ENCODE measurements at regions not wholly inside any gene's neighbourhood (a gene's known extent, or its start where the extent isn't known, plus 50 kb on each side); places are given as distances from the start of the nearest gene placed in this dataset.
"Not testable (repeated sequence)": the region's sequence is repeated elsewhere in the genome, so short reads cannot be mapped to it uniquely, and the experiment has no call there.

DNA sequence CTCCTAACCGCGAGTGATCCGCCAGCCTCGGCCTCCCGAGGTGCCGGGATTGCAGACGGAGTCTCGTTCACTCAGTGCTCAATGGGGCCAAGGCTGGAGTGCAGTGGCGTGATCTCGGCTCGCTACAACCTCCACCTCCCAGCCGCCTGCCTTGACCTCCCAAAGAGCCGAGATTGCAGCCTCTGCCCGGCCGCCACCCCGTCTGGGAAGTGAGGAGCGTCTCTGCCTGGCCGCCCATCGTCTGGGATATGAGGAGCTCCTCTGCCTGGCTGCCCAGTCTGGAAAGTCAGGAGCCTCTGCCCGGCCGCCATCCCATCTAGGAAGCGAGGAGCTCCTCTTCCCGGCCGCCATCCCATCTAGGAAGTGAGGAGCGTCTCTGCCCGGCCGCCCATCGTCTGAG, 58.8 kb upstream of the ANKRD30BL start:
- DNase-seq (ENCODE audit: low read depth, low spot score): not testable (repeated sequence)

DNA sequence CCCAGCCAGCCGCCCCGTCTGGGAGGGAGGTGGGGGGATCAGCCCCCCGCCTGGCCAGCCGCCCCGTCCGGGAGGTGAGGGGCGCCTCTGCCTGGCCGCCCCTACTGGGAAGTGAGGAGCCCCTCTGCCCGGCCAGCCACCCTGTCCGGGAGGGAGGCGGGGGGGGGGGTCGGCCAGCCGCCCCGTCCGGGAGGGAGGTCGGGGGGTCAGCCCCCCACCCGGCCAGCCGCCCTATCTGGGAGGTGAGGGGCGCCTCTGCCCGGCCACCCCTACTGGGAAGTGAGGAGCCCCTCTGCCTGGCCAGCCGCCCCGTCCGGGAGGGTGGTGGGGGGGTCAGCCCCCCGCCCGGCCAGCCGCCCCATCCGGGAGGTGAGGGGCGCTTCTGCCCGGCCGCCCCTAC, 60.1 kb upstream of the ANKRD30BL start:
- not testable (repeated sequence) for DNase-seq (ENCODE audit: low read depth, low spot score)

DNA sequence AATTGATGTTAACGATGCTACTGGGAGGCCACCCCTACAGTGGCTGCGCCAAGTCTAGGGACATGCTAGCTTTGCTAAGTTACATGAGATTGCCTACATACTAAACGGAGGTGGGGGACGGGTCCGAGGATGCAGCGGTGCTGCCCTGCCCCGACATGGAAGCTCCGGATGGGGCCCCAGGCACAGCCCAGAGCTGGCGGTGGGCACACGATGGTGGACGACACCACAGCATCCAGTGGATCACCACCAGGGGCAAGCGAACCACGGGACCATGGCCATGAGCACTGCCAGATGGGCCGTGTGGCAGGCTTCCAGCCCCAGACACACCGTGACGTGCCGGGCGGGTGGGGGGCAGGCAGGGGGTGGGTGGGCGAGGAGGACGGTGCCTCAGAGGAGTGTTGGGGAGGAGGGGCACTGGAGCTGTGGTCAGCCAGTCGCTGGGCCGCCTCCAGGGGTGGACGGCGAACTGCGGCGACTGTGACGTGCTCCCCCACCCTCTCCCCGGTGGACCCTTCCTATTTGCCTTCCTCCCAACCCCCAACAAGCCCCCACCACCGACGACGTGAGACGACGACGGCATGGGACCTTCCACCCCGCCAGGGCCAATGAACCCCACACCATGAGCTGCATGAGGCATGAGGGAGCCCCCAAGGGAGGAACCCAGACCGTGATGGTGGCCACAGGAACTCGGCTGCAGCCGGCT, 90.6 kb upstream of the ANKRD30BL start:
- no peak for DNase-seq (ENCODE audit: low read depth, low spot score)

DNA sequence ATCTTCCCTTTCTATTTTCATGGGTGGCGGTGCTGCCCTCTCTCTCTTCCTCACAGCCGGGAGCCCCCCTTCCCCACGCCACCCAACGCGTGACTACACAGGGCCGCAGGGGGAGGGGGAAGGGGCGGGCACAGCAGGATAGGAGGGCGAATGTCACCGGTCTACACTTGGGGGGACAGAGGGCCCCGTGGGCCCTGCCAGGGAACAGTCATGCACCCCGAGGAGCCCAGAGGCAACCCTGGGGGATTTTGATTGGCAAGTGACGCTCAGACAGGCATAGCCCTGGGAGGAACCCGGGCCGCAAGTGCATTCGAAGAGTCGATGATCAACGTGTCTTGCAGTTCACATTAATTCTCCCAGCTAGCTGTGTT, 91.1 kb upstream of the ANKRD30BL start:
- DNase-seq (ENCODE audit: low read depth, low spot score): no peak

DNA sequence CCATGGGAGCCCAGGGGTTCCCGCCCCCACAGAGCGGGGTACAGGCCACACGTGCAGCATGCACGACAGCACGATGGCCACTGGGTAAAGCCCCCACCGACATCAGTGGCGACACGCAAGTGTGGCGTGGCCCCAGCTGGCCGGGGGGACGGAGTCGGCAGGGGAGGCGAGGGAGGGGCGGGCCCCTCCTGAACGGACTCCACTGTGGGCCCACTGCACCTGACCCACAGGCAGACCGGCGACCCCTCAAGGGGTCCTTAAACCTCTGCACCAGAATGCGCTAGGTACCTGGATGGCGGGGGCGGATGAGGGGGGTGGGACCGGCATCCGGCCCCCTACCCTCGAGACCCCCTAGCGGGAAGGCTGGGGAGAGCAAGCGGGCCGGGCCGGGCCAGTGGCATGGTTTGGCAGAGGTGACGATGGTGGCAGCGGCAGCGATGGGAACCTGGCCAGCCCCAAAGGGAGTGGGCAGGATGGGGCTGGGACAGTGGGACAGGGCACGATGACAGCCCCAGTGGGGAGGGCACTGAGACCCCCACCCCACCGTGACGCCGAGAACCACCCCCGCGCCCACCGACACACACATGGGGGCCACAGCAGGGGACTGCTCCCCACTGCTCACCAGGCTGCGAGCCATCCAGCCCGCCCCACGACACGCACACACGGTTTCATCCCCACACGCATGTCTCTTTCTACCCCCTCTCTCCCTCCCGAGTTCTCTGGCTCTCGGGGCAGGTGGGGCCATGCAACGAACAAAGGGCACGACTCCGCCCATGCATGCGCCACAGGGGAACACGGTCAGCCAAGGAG, 91.9 kb upstream of the ANKRD30BL start:
- no peak for DNase-seq (ENCODE audit: low read depth, low spot score)

DNA sequence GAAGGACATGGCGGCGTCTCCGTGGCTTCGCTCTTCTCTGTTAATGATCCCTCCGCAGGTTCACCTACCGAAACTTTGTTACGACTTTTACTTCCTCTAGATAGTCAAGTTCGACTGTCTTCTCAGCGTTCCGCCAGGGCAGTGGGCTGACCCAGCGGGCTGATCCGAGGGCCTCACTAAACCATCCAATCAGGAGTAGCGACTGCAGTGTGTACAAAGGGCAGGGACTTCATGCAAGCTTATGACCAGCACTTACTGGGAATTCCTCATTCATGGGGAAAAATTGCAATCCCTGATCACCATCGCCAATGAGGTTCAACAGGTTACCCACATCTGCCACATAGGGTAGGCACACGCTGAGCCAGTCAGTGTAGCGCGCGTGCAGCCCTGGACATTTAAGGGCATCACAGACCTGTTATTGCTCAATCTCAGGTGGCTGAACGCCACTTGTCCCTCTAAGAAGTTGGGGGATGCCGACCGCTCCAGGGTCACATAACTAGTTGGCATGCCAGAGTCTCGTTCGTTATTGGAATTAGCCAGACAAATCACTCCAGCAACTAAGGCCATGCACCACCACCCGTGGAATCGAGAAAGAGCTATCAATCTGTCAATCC, 92.7 kb upstream of the ANKRD30BL start:
- DNase-seq (ENCODE audit: low read depth, low spot score): not testable (repeated sequence)

DNA sequence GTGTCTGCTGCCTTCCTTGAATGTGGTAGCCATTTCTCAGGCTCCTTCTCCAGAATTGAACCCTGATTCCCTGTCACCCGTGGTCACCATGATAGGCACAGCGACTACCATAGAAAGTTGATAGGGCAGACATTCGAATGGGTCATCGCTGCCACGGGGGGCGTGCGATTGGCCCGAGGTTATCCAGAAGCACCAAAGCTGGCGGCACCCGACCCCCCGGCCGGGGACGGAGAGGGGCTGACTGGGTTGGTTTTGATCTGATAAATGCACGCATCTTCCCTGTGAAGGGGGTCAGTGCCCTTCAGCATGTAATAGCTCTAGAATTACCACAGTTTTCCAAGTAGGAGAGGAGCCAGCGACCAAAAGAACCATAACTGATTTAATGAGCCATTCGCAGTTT, 94.0 kb upstream of the ANKRD30BL start:
- no peak for DNase-seq (ENCODE audit: low read depth, low spot score)

DNA sequence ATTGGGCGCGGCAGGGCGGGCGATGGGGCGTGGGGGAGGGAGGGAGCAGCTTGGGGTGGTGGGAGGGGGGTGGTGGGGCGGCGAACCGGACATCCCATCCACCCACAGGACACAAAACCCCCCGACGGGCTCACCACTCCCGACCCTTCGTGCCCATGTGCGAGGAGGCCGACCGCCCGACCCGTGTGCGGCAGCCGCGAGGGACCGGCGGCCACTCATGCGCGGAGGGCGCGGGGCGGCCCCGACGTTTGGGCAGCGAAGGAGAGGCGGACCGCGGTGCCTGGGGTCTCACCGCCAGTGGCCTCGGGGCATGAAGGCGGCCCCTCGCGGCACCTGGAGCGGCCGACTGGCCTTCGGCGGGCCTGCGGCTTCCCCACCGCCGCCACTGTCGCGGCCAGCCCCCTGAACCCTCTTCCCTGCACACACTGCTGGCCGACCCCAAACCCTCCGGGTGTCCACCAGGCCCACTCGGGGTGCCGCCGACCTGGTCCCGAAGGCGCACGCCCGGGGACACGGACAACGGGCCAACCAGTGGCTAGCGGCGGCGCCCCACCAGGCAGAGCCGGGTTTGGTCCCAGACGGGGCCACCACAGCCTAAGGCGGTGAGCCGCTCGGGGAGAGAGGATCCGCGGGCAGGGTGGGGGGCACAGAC, 94.6 kb upstream of the ANKRD30BL start:
- no peak for DNase-seq (ENCODE audit: low read depth, low spot score)

DNA sequence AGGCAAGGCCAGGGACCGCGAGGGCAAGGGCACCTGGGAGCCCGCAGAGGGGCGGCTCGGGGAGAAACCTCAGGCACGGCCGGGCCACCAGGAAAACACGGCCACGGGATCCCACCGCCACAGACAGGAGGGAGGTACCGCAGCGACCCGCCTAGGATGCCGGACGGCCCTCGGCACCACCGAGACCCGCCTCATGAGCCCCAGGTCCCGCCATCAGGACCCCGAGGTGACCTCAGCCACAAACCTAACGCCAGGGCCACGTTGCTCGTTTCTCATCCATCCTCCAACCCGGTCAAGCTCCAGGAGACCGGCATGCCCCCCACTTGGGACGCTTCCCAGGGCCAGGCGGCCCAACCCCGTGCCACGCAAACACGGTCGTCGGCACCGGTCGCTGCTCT, 95.2 kb upstream of the ANKRD30BL start:
- DNase-seq (ENCODE audit: low read depth, low spot score): not testable (repeated sequence)

DNA sequence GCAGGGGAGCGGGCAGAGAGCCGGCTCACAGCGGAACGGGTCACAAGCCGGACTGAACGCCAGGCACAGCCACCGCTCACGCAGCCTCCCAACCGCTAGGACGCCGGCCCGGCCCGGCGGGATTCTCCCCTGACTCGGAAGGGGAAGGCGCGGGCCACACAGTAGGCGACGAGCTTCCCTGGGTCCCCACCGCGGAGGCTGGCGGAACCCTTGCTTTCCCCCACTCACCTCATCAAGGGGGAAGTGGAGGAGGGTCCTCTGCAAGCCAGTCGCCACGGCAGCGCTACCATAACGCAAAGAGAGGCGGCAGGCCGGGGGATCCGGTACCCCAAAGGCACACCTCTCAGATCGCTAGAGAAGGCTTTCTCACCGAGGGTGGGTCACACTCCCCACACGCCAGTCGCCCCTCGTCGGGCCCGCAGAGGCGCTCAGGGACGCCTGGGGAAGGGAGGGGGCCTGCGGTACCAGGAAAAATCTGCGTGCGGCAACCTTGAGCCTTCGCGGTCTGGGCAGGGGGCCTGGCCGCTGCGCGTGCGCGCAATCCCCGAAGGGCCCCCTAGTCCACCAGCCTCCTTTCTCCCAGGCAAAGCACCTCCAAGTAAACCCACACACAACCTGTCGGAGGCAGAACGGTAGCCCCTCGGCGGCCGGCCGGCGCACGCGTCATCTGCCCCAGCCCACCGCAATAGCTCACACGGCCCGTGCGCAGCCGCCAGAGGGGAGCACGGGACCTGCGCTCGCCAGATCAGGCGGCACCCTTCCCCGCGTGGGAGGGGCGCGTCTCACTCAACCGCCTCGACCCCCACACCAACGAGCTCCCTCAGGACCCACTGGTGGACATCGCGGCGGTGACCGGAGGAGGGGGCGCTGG, 95.8 kb upstream of the ANKRD30BL start:
- not testable (repeated sequence) for DNase-seq (ENCODE audit: low read depth, low spot score)

DNA sequence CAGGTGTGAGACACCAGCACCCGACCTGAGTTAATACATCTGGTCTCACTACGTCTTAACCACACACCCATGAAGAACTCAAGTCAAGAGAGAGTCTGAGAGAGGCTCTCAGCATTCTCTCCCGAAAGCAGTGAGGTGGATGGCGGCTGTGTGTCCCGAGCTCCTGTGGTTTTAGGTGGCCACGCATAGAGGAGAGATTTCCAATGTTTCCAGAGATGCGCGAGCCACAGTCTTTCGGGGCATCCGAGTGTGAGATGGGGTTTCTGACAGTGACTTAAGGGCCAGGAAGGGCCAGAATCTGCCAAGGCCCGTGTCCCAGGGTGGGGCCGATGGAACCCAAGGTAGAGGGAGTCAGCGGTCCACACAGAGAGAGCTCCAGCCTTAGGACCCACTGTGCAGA, 97.5 kb upstream of the ANKRD30BL start:
- not testable (repeated sequence) for DNase-seq (ENCODE audit: low read depth, low spot score)

DNA sequence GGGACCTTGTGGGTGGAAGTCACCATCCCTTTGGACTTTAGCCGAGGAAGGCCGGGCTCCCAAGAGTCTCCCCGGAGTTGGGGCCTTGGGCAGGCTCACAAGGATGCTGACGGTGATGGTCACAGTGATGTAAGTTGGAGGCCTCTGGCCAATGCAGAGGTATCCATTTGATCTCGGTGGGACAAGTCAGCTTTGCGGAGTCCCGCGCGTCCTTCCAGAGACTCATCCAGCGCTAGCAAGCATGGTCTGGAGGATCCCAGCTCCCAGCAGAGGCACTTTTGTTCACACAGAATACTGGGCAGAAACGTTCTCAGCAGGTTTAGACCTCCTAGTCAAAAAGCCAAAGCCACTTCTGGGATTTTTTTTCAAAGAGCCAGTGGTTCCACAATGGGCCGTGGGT, 103.8 kb upstream of the ANKRD30BL start:
- DNase-seq (ENCODE audit: low read depth, low spot score): not testable (repeated sequence)

DNA sequence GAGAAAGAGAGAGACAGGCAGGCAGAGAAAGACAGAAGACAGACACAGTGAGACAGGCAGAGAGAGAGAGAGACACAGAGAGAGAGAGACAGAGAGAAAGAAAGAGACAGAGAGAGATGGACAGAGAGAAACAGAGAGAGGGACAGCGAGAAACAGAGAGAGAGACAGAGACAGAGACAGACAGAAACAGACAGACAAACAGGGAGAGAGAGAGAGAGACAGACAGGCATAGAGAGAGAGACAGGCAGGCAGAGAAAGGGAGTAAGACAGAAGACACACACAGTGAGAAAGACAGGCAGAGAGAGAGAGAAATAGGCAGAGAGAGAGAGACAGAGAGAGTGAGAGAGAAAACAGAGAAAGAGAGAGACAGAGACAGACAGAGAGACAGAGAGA, 105.3 kb upstream of the ANKRD30BL start:
- DNase-seq (ENCODE audit: low read depth, low spot score): no peak

DNA sequence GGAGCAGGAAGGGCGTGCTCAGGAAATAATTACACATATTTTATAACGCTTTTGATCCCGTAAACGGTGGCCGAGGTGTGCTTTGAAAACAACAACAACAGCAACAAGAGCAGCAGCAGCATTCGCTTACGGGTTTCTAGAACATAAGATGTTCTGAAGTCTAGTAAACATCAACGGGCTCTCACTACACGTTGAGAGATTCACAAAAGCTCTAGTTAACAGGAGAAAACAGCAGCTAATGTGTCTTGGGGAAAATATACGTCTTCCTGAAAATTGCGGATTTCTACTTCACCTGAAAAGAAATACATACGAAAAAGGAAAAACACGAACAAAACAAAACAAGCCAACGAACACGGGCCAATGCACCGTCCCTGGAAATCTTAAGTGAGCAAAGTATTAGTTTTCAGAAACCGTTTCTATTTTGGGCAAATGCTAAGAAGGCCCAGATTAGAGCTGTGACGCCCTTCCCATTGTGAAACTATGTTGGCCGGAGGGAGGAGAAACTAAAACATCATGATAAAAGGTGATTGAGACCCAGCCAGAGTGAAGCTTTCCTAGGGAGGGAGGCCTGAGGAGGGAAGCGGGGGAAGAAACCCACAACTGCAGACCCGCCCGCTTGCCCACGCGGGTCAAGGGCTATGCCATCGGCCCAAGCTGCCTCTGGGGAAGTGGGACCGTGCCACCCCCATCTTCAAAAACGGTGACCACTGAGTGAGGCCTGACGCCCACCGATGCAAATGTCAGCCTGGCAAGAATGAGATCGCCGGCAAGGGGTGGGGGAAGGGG, 105.9 kb upstream of the ANKRD30BL start:
- not testable (repeated sequence) for DNase-seq (ENCODE audit: low read depth, low spot score)

DNA sequence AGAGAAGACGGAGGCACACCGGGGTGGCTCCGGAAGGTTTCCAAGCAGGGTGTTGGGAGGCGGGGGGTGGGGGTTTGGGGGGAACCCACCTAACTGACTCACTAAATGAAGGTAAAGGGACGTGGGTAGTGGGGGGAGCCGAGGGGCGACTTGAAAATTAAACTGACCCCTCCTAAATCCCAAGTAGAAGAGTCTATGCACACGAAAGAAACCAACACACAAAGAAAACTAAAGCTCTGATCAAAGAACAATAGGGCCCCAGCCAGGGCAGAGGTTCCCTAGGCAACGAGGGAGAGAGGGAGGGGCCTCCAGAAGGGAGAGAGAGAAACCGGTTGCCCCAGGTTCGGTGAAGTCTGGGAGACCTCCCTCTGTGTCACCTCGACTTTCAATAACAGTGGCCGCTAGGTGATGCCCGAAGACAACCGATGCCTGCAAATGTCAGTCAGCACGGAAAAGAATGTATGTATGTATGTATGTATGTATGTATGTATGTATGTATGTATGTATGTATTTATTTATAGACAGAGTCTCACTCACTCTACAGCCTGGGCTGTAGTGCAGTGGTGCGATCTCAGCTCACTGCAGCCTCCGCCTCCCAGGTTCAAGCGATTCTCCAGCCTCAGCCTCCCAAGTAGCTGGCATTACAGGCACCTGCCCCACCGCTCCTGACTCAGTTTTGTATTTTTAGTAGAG, 106.7 kb upstream of the ANKRD30BL start:
- not testable (repeated sequence) for DNase-seq (ENCODE audit: low read depth, low spot score)

DNA sequence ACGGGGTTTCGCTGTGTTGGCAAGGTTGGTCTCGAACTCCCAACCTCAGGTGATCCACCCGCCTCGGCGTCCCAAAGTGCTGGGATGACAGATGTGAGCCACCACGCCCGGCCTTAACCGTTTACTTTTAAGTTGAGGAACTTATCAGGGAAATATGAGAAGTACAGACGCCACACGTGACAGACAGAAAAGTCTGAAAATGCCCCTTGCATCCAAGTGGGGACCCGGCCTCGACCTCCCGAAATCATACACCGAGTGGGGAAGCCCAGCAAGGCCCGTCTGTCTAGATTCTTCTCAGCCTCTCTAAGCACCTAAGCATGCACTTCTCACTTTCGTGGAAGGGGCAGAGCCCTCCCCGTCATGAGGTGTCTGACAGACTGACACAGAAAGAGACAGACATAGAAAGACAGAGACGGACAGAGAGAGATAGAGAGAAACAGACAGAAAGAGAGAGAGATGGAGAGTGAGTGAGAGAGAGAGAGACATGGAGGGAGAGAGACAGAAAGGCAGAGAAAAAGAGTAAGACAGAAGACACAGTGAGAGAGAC, 107.3 kb upstream of the ANKRD30BL start:
- no peak for DNase-seq (ENCODE audit: low read depth, low spot score)

DNA sequence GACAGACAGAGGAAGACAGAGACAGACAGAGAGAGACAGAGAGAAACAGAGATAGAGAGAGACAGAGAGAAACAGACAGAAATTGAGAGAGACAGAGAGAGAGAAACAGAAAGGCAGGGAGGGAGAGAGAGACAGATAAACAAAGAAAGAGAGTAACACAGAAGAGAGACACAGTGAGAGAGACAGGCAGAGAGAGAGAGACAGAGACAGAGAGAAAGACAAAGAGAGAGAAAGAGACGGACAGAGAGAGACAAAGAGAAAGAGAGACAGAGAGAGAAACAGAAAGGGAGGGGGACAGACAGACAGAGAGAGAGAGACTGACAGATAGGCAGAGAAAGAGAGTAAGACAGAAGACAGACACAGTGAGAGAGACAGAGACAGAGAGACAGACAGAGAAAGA, 108.5 kb upstream of the ANKRD30BL start:
- no peak for DNase-seq (ENCODE audit: low read depth, low spot score)

DNA sequence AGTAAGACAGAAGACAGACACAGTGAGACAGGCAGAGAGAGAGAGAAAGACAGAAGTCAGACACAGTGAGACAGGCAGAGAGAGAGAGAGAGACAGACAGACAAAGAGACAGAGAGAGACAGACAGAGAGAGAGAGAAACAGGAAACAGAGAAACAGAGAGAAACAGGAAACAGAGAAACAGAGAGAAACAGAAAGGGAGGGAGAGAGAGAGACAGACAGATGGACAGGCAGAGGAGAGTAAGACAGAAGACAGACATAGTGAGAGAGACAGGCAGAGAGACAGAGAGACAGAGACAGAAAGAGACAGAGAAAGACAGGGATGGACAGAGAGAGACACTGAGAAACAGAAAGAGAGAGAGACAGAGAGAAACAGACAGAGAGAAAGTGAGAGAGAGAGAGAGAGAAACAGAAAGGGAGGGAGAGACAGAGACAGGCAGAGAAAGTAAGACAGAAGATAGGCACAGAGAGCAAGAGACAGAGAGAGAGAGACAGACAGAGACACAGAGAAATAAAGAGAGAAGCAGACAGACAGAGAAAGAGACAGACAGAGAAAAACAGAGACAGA, 109.3 kb upstream of the ANKRD30BL start:
- DNase-seq (ENCODE audit: low read depth, low spot score): no peak

DNA sequence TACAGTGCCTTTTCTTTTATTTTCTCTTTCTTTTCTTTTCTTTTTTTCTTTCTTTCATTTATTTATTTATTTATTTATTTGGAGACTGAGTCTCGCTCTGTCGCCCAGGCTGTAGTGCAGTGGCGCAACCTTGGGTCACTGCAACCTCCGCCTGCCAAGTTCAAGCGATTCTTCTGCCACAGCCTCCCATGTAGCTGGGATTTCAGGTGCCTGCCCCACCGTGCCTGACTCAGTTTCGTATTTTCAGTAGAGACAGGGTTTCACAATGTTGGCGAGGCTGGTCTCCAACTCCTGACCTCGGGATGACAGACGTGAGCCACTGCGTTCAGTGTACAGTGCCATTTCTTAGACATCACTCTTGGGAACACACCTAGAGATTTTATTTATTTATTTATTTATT, 110.0 kb upstream of the ANKRD30BL start:
- DNase-seq (ENCODE audit: low read depth, low spot score): not testable (repeated sequence)
